Astrocyte of the cerebellum (primary cell): ENCODE measurements at regions not wholly inside any gene's neighbourhood (a gene's known extent, or its start where the extent isn't known, plus 50 kb on each side); places are given as distances from the start of the nearest gene placed in this dataset.

Experiments
- DNase-seq: peaks from one replicate; pipeline ENCODE4 v3.0.0-alpha.2; 2011; ENCODE audit warnings: low read depth
- H3K4me3 ChIP-seq: 2 replicates; pipeline ENCODE4 v1.5.1; 2011; ENCODE audit warnings: mild to moderate bottlenecking, low read depth, low read length, moderate library complexity
- CTCF ChIP-seq: IDR thresholded peaks from 2 replicates; pipeline ENCODE4 v1.5.1; 2012; ENCODE audit warnings: low read length, low read depth, moderate library complexity, mild to moderate bottlenecking; ENCODE audit errors: missing control alignments
- in situ Hi-C: cut with HindIII; loops from 2 replicates; pipeline ENCODE4 v1.10.0; 2017; ENCODE audit warnings: low sequenced_read_pairs

- no peak for TF ChIP-seq CTCF
- no peak for DNase-seq
- in situ Hi-C loops: no loop called here
- no peak overlapping the region for H3K4me3 ChIP-seq
These were observed 987.2 kb upstream of the CELF4 start for GRCh38 chr18:38552732-38553321.

GRCh38 chr18:38551881-38552280 is 986.3 kb upstream of the CELF4 start:
- H3K4me3 ChIP-seq: no peak overlapping the region
- no peak for TF ChIP-seq CTCF
- DNase-seq: no peak
- in situ Hi-C loops: no loop called here

GRCh38 chr18:38545071-38545470 is 979.5 kb upstream of the CELF4 start:
- no peak overlapping the region for H3K4me3 ChIP-seq
- TF ChIP-seq CTCF: no peak
- in situ Hi-C loops: no loop called here
- no peak for DNase-seq

GRCh38 chr18:38539856-38540255 is 974.3 kb upstream of the CELF4 start:
- no peak for TF ChIP-seq CTCF
- no peak overlapping the region for H3K4me3 ChIP-seq
- DNase-seq: no peak
- in situ Hi-C loops: no loop called here

- DNase-seq: no peak
- no peak for TF ChIP-seq CTCF
- H3K4me3 ChIP-seq: no peak overlapping the region
- in situ Hi-C loops: no loop called here
These were observed 973.8 kb upstream of the CELF4 start for GRCh38 chr18:38539371-38539770.

- no peak for DNase-seq
- in situ Hi-C loops: no loop called here
- H3K4me3 ChIP-seq: no peak overlapping the region
- no peak for TF ChIP-seq CTCF
These were observed 968.5 kb upstream of the CELF4 start for GRCh38 chr18:38534073-38534472.
